NCI-H748 (cell line): ENCODE measurements at regions not wholly inside any gene's neighbourhood (a gene's known extent, or its start where the extent isn't known, plus 50 kb on each side); places are given as distances from the start of the nearest gene placed in this dataset.
A peak's percentile ranks its signal among the peaks of the same experiment; 100 is the strongest.

Experiments
- DNase-seq: peaks from one replicate; lab custom pipeline; 2025; ENCODE audit not compliant: unreplicated experiment; lab: John Stamatoyannopoulos, UW

GRCh38 chr3:59308684-59309083, 258.9 kb upstream of the CFAP20DC start:
- DNase-seq, result peak; percentile 16

DNA sequence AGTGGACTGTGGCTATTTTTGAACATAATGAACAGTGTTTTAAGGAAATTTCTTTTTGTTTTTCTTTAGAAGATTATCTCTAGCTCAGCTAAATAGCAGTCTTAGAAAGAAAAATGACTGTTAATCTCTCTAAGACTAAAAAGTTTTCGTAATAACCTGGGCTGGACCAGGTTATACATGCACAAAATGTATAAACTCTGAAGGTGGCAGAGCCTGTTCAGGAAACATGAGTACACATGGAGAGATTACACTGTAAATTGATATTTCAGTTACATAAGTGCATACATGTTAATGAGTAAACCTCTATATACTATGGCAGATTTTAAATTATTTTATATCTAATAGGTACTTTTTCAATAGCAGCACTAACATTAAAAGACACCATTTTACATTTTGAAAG, 258.2 kb upstream of the CFAP20DC start:
- DNase-seq, result no peak

DNA sequence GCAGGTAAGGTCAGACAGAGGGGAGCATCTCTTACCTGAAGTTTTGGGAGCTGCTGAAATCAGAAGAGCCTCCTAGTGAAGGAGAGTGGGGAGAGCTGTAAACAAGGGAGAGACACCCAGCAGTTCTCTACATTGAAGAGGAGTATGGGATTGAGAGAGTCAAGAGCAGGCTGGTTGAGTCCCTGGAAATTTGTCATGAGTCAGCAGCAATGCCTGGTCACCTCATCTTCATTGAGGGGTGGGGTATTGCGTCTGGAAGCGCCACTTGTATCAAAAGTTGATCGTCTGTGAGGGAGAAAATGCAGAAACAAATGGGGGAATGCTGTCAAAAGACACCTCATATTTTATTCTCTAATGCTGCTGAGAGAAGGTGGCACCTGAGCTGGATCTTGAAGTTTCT, 256.6 kb upstream of the CFAP20DC start:
- no peak for DNase-seq

DNA sequence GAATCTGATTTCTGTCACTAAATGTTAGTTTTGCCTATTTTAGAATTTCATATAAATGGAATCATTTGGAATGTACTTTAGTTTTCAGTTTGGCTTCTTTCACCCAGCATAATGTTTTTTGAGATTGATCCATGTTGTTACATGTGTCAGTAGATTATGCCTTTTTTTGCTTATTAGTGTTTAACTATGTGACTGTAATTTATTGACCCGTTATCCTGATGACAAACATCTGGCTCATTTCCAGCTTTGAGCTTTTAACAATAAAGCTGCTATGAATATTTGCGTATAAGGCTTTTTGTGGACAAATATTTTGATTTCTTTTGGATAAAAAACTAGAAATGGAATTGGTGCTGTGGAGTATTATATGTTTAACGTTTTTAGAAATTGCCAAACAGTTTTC, 254.5 kb upstream of the CFAP20DC start:
- DNase-seq, result no peak

- DNase-seq, result no peak
Measured at GRCh38 chr3:59303452-59303851, 253.6 kb upstream of the CFAP20DC start.

DNA sequence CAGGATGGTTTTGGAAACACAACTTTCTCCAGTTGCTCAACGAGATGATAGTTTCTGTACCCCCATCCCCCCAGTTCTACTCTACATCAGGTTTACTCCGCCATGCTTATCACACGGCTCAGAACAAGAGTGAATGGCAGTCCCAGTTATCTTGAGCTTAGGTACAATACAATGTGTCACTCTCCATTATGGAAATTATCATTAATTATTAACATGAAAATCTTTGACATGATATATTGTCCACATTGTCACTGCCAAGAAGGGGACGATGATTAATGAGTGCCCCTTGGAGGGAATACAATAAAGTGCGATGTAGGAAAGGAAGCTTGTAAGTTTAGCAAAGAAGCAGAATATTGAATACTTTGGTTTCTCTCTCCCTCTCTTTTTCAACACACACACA, 252.6 kb upstream of the CFAP20DC start:
- DNase-seq, result no peak

DNA sequence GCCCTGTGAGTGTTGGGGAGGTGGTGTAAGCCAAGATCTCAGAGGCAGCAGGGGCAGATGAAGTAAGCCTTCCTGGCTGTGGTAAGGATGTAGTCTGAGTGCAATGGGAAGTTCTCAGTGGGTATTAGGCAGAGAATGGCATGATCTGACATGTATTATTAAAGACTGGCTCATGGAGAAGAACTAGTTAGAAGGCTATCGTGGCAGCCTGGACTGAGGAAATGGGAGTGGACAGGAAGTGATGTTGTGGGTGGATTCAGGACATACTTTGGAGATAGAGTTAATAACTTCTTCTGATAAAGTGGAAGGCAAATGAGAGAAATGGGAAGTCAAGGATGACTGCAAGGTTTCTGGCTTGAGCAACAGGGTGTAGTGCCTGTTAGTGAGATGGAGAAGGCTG, 250.9 kb upstream of the CFAP20DC start:
- DNase-seq, result no peak

- DNase-seq, result no peak
Measured at GRCh38 chr3:59299561-59299960, 249.7 kb upstream of the CFAP20DC start.

DNA sequence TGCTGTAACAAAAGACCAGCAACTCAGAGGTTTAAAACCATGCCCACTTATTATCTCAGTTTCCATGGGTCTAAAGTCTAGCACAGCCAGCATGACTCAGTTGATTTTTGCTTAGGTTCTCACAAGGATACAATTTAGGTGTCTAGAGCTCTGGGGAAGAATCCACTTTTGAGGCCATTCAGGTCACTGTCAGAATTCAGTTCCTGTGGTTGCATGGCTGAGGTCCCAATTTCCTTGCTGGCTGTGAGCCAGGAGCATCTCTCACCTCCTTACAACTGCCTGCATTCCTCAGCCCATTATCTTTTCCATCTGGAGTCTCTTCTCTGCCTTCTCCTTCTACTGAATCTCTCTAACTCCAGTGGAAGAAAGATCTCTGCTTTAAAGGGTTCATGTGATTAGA, 240.5 kb upstream of the CFAP20DC start:
- no peak for DNase-seq

GRCh38 chr3:59289831-59290230, 240.0 kb upstream of the CFAP20DC start:
- DNase-seq, result no peak

- no peak for DNase-seq
Measured at GRCh38 chr3:59288951-59289350, 239.1 kb upstream of the CFAP20DC start.

GRCh38 chr3:59286791-59287531, 237.1 kb upstream of the CFAP20DC start:
- peak; percentile 17 for DNase-seq

GRCh38 chr3:59285560-59285959, 235.7 kb upstream of the CFAP20DC start:
- no peak for DNase-seq

GRCh38 chr3:59284926-59285325, 235.1 kb upstream of the CFAP20DC start:
- DNase-seq, result peak; percentile 34

DNA sequence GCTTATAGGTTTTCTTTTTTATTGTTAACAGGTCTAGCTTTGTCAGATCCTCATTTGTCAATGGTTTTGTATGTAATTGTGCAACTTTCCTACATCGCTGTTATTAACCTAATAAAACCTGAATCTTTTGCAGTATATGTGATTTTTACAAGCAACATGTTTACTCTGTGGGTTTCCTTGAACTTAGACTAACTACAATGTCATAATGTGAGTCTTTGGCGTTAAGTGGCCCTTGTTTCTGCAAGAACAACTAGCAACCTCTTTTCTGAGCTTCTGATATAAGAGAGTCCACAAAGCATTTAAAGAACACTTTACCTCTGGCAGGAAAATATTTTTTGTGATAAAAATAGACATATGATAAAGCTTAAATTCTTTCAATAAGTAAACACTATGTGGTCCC, 230.3 kb upstream of the CFAP20DC start:
- no peak for DNase-seq

GRCh38 chr3:59277816-59278215, 228.0 kb upstream of the CFAP20DC start:
- no peak for DNase-seq

DNA sequence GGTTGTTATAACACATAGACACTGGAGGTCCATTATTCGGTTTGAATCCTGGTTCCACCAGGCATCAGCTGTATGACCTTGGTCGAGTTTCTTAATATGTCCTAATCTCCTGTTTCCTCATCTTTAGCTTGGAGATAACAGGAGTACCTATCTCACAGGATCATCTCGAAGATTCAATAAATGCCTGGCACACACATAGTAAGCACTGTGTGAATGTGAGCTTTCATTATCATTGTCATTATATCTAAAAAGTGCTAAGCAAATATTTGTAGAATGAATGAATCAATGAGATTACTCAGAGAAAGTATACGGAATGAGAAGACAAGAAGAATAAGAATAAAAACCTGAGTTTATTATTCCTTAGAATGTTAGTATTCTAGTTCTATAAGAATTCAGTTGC, 227.4 kb upstream of the CFAP20DC start:
- DNase-seq, result no peak

DNA sequence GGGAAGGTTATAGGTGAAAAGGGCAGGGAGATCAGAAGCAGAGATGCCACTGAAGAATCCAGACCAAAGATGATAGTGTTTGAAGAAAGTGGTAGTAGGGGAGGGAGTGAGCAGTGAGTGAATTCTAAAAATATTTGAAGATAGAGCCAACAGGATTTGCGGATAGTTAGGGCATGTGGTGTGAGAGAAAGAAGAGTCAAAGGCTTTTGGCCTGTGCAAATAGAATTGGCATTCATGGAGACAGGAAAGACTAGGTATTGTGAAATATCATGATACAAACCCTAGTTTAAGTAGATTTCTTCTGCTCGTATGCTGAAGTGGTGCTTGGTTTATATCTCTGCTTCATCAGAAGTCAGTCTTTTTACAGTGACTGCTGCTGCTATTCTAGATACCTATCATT, 224.2 kb upstream of the CFAP20DC start:
- DNase-seq, result no peak

DNA sequence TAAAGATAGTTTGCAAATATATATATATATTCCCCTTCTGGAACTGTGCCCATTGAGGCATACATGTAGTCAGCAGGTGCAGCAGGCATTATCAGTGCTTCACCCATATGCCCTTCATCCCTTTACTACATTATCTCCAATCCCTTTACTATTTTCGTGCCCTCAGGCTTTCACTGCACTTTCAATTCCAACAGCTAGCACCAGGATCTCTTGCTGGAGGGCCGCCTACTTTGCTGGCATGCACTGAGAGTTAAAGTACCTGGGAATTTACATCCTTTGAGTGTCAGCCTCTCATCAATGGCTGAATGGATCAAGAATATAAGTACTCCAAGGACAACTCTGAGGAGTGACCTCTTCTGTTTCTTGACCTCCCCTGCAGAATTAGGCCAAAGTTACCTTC, 222.1 kb upstream of the CFAP20DC start:
- DNase-seq, result no peak

- no peak for DNase-seq
Measured at GRCh38 chr3:59270921-59271320, 221.1 kb upstream of the CFAP20DC start.

- no peak for DNase-seq
Measured at GRCh38 chr3:59270209-59270608, 220.4 kb upstream of the CFAP20DC start.

- no peak for DNase-seq
Measured at GRCh38 chr3:59268170-59268569, 218.3 kb upstream of the CFAP20DC start.

DNA sequence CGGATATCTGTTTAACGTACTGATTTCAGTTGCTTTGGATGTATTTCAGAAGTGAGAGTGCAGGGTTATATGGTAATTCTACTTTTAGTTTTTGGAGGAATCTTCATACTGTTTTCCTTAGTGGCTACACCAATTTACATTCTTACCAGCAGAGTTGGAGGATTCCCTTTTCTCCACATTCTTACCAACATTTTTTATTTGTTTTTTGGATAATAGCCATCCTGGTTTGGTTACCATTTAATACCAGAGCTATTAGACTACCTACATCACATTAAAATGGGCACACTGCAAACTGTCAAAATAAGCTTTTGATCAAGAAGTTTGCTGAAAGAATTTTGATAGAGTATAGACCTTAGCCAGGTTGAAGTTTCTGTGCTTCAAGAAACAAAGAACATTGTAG, 217.2 kb upstream of the CFAP20DC start:
- no peak for DNase-seq
